ENCODE measurements at regions not wholly inside any gene's neighbourhood (a gene's known extent, or its start where the extent isn't known, plus 50 kb on each side); places are given as distances from the start of the nearest gene placed in this dataset.

DNA sequence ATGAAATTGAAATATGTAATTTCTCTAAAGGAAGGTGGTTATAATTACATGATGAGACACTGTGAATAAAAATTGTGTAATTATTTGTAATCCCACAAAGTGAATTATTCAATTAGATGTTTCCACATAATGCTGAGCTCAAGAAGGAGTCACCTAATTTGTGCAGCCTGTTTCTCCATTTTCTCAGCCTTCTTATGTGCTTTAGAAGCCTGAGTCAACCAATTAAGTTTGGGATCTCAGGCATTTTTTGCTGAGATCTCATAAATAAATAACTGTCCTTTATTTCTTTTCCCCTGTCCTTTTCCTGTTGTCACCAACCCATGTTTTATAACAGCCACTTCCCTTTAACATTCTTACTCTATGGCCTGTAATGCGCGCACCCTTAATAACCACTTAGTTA is 506.5 kb upstream of the SEMA3D start:
- no TSS peak for BruUV-seq (replicated peaks)
- Histone ChIP-seq H3K4me1 (ENCODE audit: control insufficient read depth in 1 of 2, insufficient read depth in 2 of 2, low read length in 2 of 2) (peaks cover 0 to 6% of the 10 kb centered on the region in 2 experiments; a peak in 1 of 4 replicates), H3K79me2 (ENCODE audit: insufficient read depth, low read length) (no peaks in the 10 kb centered on the region), H3K27ac (ENCODE audit: low read depth, low read length) (no peak overlapping the region), H3K36me3 (ENCODE audit: control insufficient read depth in 1 of 2, insufficient read depth in 2 of 2, low read length in 2 of 2) (no peaks in the 10 kb centered on the region), H3K27me3 (ENCODE audit: insufficient read depth, low read length) (no peaks in the 10 kb centered on the region), H3K4me2 (ENCODE audit: low read length) (no peak overlapping the region), H4K20me1 (ENCODE audit: insufficient read depth) (no peaks in the 10 kb centered on the region), H3K9me3 (ENCODE audit: control insufficient read depth in 1 of 2, insufficient read depth in 1 of 2, low read depth in 1 of 2, low read length in 2 of 2) (no peaks in the 10 kb centered on the region), H3K9me2 (ENCODE audit: insufficient read depth) (no peaks in the 10 kb centered on the region), H3K9ac (ENCODE audit: low read length) (no peak overlapping the region), H3K4me3 (replicated peaks in 1 of 2; ENCODE audit: low read depth in 1 of 2, low read length in 2 of 2) (no peak overlapping the region), H2AFZ (ENCODE audit: low read depth, low read length, poor library complexity, severe bottlenecking) (no peak overlapping the region)
- intact Hi-C loops (cut with micrococcal nuclease): no loop called here
- POLR2A ChIA-PET: no interaction called here
- DNase-seq (ENCODE audit: low read depth, low spot score) (no peak), ATAC-seq (no peak)
- CTCF ChIA-PET: no interaction called here
- no peak for TF ChIP-seq EZH2phosphoT487 (IDR thresholded peaks at IDR 0.05; ENCODE audit: borderline replicate concordance)
- no peak for TF ChIP-seq CBX3 (IDR thresholded peaks at IDR 0.05; ENCODE audit: low read depth)
- TF ChIP-seq TCF7L2 (IDR thresholded peaks at IDR 0.05; ENCODE audit: borderline replicate concordance, extremely low read depth, insufficient read depth, insufficient read length): no peak
- TF ChIP-seq RAD21 (IDR thresholded peaks at IDR 0.05; ENCODE audit: low read depth): no peak
- TF ChIP-seq, protein P1, sequence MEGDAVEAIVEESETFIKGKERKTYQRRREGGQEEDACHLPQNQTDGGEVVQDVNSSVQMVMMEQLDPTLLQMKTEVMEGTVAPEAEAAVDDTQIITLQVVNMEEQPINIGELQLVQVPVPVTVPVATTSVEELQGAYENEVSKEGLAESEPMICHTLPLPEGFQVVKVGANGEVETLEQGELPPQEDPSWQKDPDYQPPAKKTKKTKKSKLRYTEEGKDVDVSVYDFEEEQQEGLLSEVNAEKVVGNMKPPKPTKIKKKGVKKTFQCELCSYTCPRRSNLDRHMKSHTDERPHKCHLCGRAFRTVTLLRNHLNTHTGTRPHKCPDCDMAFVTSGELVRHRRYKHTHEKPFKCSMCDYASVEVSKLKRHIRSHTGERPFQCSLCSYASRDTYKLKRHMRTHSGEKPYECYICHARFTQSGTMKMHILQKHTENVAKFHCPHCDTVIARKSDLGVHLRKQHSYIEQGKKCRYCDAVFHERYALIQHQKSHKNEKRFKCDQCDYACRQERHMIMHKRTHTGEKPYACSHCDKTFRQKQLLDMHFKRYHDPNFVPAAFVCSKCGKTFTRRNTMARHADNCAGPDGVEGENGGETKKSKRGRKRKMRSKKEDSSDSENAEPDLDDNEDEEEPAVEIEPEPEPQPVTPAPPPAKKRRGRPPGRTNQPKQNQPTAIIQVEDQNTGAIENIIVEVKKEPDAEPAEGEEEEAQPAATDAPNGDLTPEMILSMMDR (IDR thresholded peaks at IDR 0.05 in 2 of 3, conservative IDR thresholded peaks at IDR 0.05 in 1 of 3; ENCODE audit: borderline replicate concordance in 1 of 3, insufficient read depth in 1 of 3, low read depth in 2 of 3, low read length in 2 of 3): no peak
- TF ChIP-seq, protein P2, sequence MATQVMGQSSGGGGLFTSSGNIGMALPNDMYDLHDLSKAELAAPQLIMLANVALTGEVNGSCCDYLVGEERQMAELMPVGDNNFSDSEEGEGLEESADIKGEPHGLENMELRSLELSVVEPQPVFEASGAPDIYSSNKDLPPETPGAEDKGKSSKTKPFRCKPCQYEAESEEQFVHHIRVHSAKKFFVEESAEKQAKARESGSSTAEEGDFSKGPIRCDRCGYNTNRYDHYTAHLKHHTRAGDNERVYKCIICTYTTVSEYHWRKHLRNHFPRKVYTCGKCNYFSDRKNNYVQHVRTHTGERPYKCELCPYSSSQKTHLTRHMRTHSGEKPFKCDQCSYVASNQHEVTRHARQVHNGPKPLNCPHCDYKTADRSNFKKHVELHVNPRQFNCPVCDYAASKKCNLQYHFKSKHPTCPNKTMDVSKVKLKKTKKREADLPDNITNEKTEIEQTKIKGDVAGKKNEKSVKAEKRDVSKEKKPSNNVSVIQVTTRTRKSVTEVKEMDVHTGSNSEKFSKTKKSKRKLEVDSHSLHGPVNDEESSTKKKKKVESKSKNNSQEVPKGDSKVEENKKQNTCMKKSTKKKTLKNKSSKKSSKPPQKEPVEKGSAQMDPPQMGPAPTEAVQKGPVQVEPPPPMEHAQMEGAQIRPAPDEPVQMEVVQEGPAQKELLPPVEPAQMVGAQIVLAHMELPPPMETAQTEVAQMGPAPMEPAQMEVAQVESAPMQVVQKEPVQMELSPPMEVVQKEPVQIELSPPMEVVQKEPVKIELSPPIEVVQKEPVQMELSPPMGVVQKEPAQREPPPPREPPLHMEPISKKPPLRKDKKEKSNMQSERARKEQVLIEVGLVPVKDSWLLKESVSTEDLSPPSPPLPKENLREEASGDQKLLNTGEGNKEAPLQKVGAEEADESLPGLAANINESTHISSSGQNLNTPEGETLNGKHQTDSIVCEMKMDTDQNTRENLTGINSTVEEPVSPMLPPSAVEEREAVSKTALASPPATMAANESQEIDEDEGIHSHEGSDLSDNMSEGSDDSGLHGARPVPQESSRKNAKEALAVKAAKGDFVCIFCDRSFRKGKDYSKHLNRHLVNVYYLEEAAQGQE (IDR thresholded peaks at IDR 0.05; ENCODE audit: low read depth): no peak
- TF ChIP-seq ZNF274 (IDR thresholded peaks at IDR 0.05; ENCODE audit: low read depth, low read length): no peak
- TF ChIP-seq EZH2 (IDR thresholded peaks at IDR 0.05): no peak
- TF ChIP-seq ATF3 (IDR thresholded peaks at IDR 0.05): no peak
- TF ChIP-seq SP1 (IDR thresholded peaks at IDR 0.05; ENCODE audit: low read depth): no peak
- TF ChIP-seq SIN3A (IDR thresholded peaks at IDR 0.05; ENCODE audit: low read depth): no peak
- TF ChIP-seq POLR2A (IDR thresholded peaks at IDR 0.05; ENCODE audit: borderline replicate concordance, extremely low read depth, insufficient read depth, insufficient read length): no peak
- no peak for TF ChIP-seq ZFX (IDR thresholded peaks at IDR 0.05)
- TF ChIP-seq, protein P3, sequence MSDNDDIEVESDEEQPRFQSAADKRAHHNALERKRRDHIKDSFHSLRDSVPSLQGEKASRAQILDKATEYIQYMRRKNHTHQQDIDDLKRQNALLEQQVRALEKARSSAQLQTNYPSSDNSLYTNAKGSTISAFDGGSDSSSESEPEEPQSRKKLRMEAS (IDR thresholded peaks at IDR 0.05): no peak
- TF ChIP-seq, protein P4, sequence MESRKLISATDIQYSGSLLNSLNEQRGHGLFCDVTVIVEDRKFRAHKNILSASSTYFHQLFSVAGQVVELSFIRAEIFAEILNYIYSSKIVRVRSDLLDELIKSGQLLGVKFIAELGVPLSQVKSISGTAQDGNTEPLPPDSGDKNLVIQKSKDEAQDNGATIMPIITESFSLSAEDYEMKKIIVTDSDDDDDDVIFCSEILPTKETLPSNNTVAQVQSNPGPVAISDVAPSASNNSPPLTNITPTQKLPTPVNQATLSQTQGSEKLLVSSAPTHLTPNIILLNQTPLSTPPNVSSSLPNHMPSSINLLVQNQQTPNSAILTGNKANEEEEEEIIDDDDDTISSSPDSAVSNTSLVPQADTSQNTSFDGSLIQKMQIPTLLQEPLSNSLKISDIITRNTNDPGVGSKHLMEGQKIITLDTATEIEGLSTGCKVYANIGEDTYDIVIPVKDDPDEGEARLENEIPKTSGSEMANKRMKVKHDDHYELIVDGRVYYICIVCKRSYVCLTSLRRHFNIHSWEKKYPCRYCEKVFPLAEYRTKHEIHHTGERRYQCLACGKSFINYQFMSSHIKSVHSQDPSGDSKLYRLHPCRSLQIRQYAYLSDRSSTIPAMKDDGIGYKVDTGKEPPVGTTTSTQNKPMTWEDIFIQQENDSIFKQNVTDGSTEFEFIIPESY (IDR thresholded peaks at IDR 0.05; ENCODE audit: extremely low read depth, insufficient replicate concordance, low read length): no peak
- TF ChIP-seq CEBPB (IDR thresholded peaks at IDR 0.05; ENCODE audit: low read depth): no peak
- no peak for TF ChIP-seq FOSL1 (IDR thresholded peaks at IDR 0.05; ENCODE audit: low read depth)
- RAD21 ChIA-PET (ENCODE audit: low non-redundant PET in 1 of 2, low total read pairs in 2 of 2, uncharacterized antibody in 2 of 2, unreplicated experiment in 2 of 2): no interaction called here
